GM19025 (cell line): ENCODE measurements at regions not wholly inside any gene's neighbourhood (a gene's known extent, or its start where the extent isn't known, plus 50 kb on each side); places are given as distances from the start of the nearest gene placed in this dataset.

Experiments used
- ATAC-seq: cut with Tn5 transposase; IDR thresholded peaks from one replicate; pipeline ENCODE4 v1.9.1; 2021; ENCODE audit warnings: mild to moderate bottlenecking, low read depth, moderate library complexity; ENCODE audit not compliant: unreplicated experiment

- no peak for ATAC-seq
These were observed 88.6 kb downstream of the KLF12 start for GRCh38 chr13:74045583-74045982.

DNA sequence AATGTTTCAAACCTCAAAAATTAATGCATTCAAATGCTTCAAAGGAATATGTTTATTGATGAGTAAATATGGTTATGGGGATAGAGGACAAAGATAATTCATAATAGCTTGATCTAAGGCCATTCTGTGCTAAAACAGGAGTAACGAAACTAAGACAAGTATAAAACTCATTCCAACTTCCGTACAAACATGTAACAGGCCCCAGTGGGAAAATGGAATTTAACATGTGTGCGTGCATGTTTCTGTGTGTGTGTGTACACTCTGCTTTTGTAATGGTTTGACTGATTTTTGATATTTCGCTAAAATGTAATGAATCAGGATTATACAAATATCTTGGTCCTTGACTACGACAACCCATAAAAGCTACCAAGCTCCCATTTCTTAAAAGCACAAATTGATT, 91.0 kb downstream of the KLF12 start:
- ATAC-seq = no peak

DNA sequence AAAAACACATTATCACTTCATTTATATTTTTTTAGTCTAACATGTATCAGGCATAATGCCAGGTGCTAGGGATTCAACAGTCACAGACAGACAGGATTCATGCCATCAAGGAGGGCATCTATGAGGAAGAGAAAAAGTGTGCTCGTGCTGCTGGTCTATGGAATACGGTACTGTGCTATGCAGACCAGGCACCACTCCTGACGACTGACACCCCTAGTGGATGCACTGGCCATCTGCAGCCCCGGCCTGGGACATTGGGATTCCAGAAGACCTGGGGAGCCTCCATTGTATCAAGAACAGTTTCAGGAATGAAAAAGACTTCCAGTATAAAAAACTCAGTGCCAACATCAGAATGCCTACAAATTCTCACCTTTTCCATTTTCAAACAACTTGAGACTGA, 94.0 kb downstream of the KLF12 start:
- peak; percentile 75 for ATAC-seq

GRCh38 chr13:74039667-74040066, 94.5 kb downstream of the KLF12 start:
- no peak for ATAC-seq

DNA sequence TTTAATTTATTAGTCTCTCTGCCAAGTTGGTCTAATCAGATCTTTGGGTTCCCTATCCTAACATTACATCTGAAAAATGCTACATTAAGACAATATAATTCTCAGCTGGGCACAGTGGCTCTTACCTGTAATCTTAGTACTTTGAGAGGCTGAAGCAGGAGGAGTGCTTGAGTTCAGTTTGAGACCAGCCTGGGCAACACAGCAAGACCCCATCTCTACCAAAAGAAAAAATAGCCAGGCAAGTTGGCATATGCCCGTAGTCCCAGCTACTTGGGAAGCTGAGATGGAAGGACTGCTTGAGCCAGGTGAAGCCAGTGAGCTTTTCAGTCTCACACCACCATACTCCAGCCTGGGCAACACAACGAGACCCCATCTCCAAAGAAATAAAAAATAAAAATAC, 95.0 kb downstream of the KLF12 start:
- no peak for ATAC-seq

DNA sequence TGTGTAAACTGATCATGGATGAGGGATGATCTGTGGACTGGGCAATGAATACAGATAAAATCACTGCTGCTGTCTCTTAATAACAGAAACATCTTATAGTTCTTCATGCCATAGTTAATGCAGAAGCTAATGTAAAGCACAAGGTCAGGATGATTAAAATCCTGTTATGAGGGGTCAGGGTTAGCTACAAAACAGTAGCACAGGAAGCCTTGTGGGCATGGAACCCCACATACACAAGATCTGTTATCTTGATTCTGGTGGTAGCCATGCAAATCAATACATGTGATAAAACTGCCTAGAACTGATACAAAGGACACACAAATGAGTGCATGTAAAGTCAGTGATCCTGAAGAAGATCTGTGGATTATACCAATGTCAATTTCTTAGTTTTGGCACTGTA, 96.4 kb downstream of the KLF12 start:
- ATAC-seq = no peak

- no peak for ATAC-seq
These were observed 97.8 kb downstream of the KLF12 start for GRCh38 chr13:74036373-74036772.

DNA sequence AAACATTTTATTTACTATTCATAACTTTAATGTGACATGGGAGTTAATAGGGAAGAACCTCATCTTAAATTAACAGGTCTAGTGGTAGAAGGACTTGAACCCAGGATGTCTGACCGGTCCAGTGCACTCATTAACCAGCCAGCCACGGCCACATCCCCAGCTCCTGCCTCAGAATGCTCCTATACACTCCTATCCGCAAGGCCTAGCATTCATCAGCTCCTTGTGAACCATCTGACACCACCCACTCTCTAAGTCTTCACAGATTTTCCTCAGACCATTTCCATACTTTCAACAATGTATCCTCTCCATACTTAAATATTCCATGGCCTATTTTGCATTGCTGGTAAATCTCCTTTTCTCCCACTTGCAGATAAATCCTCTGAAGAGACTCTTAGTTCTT, 98.3 kb downstream of the KLF12 start:
- ATAC-seq = no peak

DNA sequence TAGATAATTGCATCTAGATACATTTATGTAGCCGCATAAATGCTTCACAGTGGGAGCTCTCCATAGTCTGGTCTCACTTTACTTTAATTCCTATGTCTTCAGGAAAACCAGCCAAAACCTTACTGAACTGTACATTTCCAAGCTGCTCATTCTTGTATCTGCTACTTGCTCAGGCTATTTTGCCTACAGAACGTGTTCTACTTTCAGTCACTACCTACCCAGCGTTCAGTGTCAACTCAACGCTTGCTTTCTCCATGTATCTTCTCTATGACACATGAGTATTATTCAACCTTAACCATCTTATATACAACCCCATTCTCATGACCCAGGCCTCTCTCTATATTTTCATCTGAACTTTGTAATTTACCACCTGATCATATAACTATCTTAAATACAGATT, 101.9 kb downstream of the KLF12 start:
- ATAC-seq = no peak

DNA sequence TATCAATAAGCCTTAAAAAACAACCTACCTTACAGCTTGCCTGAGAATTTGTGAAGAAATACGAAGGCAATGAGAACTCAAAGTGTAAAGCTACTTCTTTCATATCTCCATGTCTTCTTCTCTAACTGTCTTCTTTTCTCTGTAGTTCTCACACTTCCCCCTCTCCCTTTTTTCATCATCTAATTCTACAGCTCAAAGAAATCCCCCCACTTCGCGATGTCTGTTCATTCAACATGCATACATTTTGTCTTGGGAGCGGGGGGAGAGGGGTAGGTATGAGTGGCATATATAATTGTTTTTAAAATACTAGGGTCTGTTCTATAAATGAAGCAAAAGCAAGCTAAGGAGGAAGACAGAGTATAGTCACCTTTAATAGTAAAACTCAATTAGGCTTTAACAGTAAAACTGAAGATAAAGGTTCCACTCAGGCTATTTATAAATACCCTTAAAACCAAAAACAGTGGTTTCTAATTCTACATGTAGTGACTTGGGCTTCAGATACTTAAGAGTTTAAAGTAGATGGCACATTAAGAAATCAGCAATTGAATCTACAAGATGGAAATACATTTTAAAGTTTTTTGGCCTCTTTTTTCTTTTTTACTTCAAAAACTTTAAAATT, 106.9 kb downstream of the KLF12 start:
- ATAC-seq = peak; percentile 28

- ATAC-seq = peak; percentile 90
These were observed 107.5 kb downstream of the KLF12 start for GRCh38 chr13:74026753-74027152.

- ATAC-seq = no peak
These were observed 108.8 kb downstream of the KLF12 start for GRCh38 chr13:74025369-74025768.

DNA sequence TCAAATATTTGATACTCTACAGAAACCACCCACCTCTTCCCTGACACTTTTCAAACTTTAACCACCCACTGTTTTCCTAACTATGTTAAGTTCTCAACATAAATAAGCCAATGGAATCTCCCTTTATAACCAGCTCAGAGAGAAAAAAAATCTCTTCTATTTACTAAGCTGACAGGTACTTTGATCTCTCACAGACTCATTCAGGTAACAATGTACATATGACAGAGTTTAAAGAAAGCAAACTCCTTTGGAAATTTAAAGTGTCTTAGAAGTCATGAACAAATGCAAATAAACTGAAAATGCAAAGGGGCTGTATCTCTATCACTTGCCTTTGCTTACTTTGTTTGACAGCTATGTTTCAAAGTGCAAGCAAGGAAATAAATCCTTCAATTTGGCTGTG, 109.3 kb downstream of the KLF12 start:
- ATAC-seq = no peak

DNA sequence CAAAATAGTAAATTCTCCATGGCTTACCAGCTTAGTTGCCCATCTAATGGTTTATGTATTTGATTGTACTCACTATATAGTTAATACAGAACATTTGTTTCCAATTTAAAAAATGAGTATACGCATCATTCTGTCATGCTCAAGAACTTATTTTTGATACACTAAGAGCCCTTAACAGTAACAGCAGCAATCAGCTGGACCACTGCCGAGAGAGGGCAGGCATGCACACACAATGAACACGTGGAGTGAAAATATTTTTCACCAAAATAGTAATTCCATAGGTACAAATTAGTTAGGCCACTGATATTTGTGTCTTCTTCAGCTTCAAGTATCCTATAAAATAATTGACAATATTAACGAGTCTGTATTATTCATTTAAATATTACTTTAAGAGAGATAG, 109.9 kb downstream of the KLF12 start:
- ATAC-seq = no peak

DNA sequence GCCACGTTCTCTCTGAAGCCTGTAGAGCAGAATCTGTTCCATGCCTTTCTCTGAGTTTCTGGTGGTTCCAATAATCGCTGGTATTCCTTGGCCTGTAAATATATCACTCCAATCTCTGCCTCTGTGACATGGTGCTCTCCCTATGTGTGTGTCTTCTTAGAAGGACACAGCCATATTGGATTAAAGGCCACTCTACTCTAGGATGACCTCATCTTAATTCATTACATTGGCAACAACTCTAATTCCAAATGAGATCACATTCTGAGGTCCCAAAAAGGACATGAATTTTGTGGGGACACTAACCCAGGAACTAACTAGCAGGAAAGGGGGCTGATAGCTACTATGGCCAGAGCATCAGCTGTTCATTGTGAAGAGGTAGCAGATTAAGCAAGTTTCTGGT, 110.7 kb downstream of the KLF12 start:
- ATAC-seq = no peak

GRCh38 chr13:74021505-74021904, 112.7 kb downstream of the KLF12 start:
- no peak for ATAC-seq

DNA sequence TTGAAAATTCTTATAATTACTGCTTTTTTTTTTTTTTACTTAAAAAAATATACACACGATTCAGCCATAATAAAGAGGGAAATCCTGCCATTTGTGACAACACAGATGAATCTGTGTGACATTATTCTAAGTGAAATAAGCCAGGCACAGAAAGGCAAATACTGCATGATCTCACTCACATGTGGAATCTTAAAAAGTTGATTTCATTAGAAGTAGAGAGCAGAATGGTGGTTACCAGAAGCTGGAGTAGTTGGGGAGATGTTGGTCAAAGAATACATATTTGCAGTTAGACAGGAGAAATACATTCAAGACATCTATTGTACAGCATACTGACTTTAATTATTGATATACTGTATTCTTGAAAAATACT, 116.2 kb downstream of the KLF12 start:
- no peak for ATAC-seq

GRCh38 chr13:74017301-74018061, 116.7 kb downstream of the KLF12 start:
- ATAC-seq = peak; percentile 78

GRCh38 chr13:74015137-74015536, 119.1 kb downstream of the KLF12 start:
- ATAC-seq = no peak

DNA sequence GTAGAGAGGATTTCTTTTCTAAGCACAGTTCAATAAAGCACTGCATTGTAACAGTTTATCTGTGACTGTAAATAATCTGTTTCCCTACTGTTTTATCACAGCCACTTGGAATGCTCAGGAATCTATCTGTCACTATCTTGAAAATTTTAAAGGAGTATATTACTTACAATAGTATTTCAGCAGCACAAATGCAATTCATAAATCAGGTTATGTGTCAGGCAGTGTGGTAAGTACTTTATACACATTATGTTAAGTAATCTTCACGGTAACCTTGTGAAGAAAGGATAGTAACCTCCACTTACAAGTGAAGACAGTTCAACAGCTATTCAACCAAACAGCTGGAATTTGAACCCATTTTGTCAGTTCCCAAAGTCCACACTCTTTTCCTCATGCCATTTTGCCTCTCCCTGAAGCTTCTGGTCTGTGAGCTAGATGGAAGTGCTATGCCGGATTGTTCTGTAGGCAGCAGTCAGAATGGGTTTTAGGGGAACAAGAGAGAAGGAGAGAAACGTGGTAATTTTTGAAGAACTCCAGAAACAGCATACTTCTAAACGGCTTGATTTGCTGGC, 125.0 kb downstream of the KLF12 start:
- no peak for ATAC-seq

DNA sequence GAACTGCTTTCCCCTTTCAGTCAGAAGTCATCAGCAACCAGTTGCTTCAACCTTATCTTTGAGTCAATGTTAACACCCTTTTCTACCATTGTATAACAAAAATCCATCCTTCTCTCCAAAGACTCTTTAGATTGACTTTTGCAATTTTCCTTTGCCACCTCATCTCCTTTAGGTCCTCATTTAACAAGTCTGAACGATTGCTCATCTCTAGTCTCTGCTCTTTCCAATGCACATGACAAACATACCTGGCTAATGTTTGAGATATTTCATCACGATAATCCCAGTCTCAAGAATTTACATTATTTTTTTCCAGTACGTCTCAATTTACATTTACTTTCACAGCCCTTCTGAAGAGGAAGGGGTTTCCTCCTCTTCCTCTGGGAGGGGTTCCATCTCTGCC, 127.5 kb downstream of the KLF12 start:
- ATAC-seq = no peak
